ENCODE measurements at regions not wholly inside any gene's neighbourhood (a gene's known extent, or its start where the extent isn't known, plus 50 kb on each side); places are given as distances from the start of the nearest gene placed in this dataset.

DNA sequence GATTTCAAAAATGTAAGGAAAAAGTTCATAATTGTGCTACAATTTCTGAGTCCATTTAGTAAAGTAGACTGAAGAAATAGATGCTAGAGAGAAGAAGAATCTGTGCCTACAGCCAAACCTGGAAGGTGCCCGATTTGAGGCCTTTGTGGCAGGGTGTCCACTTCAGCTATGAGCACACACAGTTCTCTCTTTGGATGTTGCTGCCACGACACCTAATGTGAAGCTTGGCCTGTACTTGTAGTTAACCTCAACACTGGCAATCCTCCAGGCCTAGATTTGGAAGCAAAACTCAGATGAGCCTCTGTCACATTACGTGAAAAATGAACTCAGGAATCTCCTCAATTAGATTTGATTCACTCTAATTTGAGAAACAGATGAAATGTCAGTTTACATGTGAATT lies 90.1 kb upstream of the LRP1B start:
- POLR2A ChIA-PET: no interaction called here
- Histone ChIP-seq H3K9me3 (ENCODE audit: control extremely low read depth in 1 of 5, control insufficient read depth in 4 of 5, insufficient read depth in 2 of 5, low read depth in 1 of 5, low read length in 4 of 5) (no peaks in the 10 kb centered on the region), H3K27ac (ENCODE audit: insufficient read depth in 1 of 2, low read depth in 1 of 2, low read length in 2 of 2, poor library complexity in 1 of 2, severe bottlenecking in 2 of 2) (no peak overlapping the region), H3K4me3 (ENCODE audit: control insufficient read depth in 1 of 7, extremely low read depth in 1 of 7, insufficient read depth in 4 of 7, low read depth in 2 of 7, low read length in 6 of 7) (no peak overlapping the region), H3K36me3 (ENCODE audit: control insufficient read depth in 4 of 4, insufficient read depth in 4 of 4, low read length in 3 of 4) (no peaks in the 10 kb centered on the region), H3K27me3 (replicated peaks in 2 of 5; ENCODE audit: control insufficient read depth in 4 of 5, insufficient read depth in 5 of 5, low read length in 4 of 5) (no peaks in the 10 kb centered on the region), H3K4me1 (ENCODE audit: control extremely low read depth in 1 of 4, control insufficient read depth in 4 of 4, insufficient read depth in 4 of 4, low read length in 3 of 4) (peaks cover 0 to 2% (median 0%) of the 10 kb centered on the region in 4 experiments)
- peak in 2 of 3 donors; percentile 1 to 3 for DNase-seq
- CTCF ChIA-PET: no interaction called here
- WGBS (ENCODE audit: insufficient coverage): 63% methylated on average over 2 of the region's 3 CpGs

DNA sequence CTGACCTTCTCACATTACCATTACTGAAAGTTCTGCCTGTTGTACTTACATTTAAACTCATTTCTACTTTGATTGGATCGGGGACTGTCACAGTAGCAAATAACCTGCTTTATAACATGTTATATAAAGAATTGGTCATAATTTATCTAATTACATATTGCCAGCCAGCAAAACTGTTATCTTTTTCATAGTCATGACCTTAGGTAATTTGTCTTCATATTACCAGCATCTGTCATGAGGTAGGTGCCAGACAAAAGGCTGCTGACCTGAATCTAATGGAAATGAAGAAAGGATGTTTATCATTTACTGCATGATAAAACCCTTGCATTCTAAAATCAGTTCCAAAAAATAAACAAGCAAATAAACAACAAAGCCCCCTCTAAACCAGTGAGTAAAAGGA lies 89.4 kb upstream of the LRP1B start:
- POLR2A ChIA-PET: no interaction called here
- peaks cover 0 to 2% (median 0%) of the 10 kb centered on the region in 4 experiments for H3K4me1 ChIP-seq (ENCODE audit: control extremely low read depth in 1 of 4, control insufficient read depth in 4 of 4, insufficient read depth in 4 of 4, low read length in 3 of 4)
- H3K9me3 ChIP-seq (ENCODE audit: control extremely low read depth in 1 of 5, control insufficient read depth in 4 of 5, insufficient read depth in 2 of 5, low read depth in 1 of 5, low read length in 4 of 5): no peaks in the 10 kb centered on the region
- WGBS (ENCODE audit: insufficient coverage): no CpG with 5 or more reads among the region's 1 CpG
- no peak overlapping the region for H3K27ac ChIP-seq (ENCODE audit: insufficient read depth in 1 of 2, low read depth in 1 of 2, low read length in 2 of 2, poor library complexity in 1 of 2, severe bottlenecking in 2 of 2)
- no peaks in the 10 kb centered on the region for H3K36me3 ChIP-seq (ENCODE audit: control insufficient read depth in 4 of 4, insufficient read depth in 4 of 4, low read length in 3 of 4)
- no peak overlapping the region for H3K4me3 ChIP-seq (ENCODE audit: control insufficient read depth in 1 of 7, extremely low read depth in 1 of 7, insufficient read depth in 4 of 7, low read depth in 2 of 7, low read length in 6 of 7)
- H3K27me3 ChIP-seq (replicated peaks in 2 of 5; ENCODE audit: control insufficient read depth in 4 of 5, insufficient read depth in 5 of 5, low read length in 4 of 5): no peaks in the 10 kb centered on the region
- DNase-seq: no peak
- CTCF ChIA-PET: no interaction called here

DNA sequence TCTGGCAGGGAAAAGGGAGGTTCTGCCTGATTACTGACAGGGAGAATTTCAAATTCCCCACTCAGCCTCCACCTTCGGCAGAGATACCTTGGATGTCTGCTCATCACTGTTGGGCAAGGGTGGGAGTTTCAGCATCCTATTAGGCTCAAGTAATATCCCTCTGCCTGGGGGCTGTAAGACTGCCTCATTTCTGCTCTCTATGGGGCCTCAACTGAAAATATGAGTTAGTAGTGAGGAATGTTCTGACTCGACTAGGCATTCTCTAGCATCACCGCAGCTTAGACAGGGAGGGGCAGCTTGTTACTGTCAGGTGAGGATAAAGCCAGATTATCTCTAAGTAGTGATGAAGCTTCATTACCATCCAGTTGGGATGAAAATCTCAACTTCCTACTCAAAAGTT lies 87.7 kb upstream of the LRP1B start:
- Histone ChIP-seq H3K4me1 (ENCODE audit: control extremely low read depth in 1 of 4, control insufficient read depth in 4 of 4, insufficient read depth in 4 of 4, low read length in 3 of 4) (peaks cover 0 to 2% (median 0%) of the 10 kb centered on the region in 4 experiments), H3K9me3 (ENCODE audit: control extremely low read depth in 1 of 5, control insufficient read depth in 4 of 5, insufficient read depth in 2 of 5, low read depth in 1 of 5, low read length in 4 of 5) (no peaks in the 10 kb centered on the region), H3K36me3 (ENCODE audit: control insufficient read depth in 4 of 4, insufficient read depth in 4 of 4, low read length in 3 of 4) (no peaks in the 10 kb centered on the region), H3K27me3 (replicated peaks in 2 of 5; ENCODE audit: control insufficient read depth in 4 of 5, insufficient read depth in 5 of 5, low read length in 4 of 5) (no peaks in the 10 kb centered on the region), H3K4me3 (ENCODE audit: control insufficient read depth in 1 of 7, extremely low read depth in 1 of 7, insufficient read depth in 4 of 7, low read depth in 2 of 7, low read length in 6 of 7) (no peak overlapping the region), H3K27ac (ENCODE audit: insufficient read depth in 1 of 2, low read depth in 1 of 2, low read length in 2 of 2, poor library complexity in 1 of 2, severe bottlenecking in 2 of 2) (no peak overlapping the region)
- no peak for DNase-seq
- no CpG with 5 or more reads among the region's 3 CpGs for WGBS (ENCODE audit: insufficient coverage)
- ChIA-PET CTCF (interaction anchor here (1.2 kb wide), 1 partner anchor 32 kb away, joined by 3 read pairs; no protein-coding TSS in a partner anchor), POLR2A (no interaction called here)

DNA sequence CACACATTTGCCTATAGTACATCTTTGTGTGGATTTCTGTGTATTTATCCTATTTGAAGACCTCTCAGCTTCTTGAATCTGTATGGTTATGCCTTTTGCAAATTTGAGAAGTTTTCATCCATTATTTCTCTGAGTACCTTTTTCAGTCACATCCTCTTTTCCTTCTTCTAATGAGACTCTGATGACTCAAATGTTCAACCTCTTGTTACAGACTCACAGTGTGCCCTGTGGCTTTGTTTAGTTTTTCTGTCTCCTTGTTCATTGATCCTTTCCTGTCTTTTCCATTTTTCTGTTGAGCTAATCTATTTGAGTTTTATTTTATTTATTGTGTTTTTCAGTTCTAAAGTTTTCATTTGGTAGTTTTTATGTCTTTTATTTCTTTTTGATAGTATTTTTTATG lies 87.0 kb upstream of the LRP1B start:
- Histone ChIP-seq H3K4me3 (ENCODE audit: control insufficient read depth in 1 of 7, extremely low read depth in 1 of 7, insufficient read depth in 4 of 7, low read depth in 2 of 7, low read length in 6 of 7) (no peak overlapping the region), H3K36me3 (ENCODE audit: control insufficient read depth in 4 of 4, insufficient read depth in 4 of 4, low read length in 3 of 4) (no peaks in the 10 kb centered on the region), H3K9me3 (ENCODE audit: control extremely low read depth in 1 of 5, control insufficient read depth in 4 of 5, insufficient read depth in 2 of 5, low read depth in 1 of 5, low read length in 4 of 5) (no peaks in the 10 kb centered on the region), H3K4me1 (ENCODE audit: control extremely low read depth in 1 of 4, control insufficient read depth in 4 of 4, insufficient read depth in 4 of 4, low read length in 3 of 4) (peaks cover 0 to 2% (median 0%) of the 10 kb centered on the region in 4 experiments), H3K27me3 (replicated peaks in 2 of 5; ENCODE audit: control insufficient read depth in 4 of 5, insufficient read depth in 5 of 5, low read length in 4 of 5) (no peaks in the 10 kb centered on the region), H3K27ac (ENCODE audit: insufficient read depth in 1 of 2, low read depth in 1 of 2, low read length in 2 of 2, poor library complexity in 1 of 2, severe bottlenecking in 2 of 2) (no peak overlapping the region)
- DNase-seq: no peak
- POLR2A ChIA-PET: no interaction called here
- CTCF ChIA-PET: no interaction called here

DNA sequence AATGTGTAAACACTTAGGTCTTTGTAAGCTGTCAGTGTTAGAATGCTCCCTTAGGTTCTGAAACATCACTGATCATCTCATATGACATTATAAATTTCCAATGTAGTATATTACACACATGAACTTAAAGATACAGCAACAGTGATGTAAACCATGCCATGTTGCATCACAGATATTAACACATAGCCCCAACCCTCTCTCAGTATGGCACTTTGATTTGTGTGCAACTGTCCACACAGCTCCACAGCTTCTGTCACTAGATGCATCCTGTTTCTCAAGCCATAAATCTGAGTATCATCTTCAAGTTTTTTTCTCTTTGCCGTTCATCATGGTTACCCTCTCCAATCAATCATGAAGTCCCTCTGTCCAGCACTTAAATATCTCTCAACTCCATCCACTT lies 69.2 kb upstream of the LRP1B start:
- WGBS (ENCODE audit: insufficient coverage): 90% methylated on average over 1 of the region's 1 CpG
- no peaks in the 10 kb centered on the region for H3K9me3 ChIP-seq (ENCODE audit: control extremely low read depth in 1 of 5, control insufficient read depth in 4 of 5, insufficient read depth in 2 of 5, low read depth in 1 of 5, low read length in 4 of 5)
- no peaks in the 10 kb centered on the region for H3K36me3 ChIP-seq (ENCODE audit: control insufficient read depth in 4 of 4, insufficient read depth in 4 of 4, low read length in 3 of 4)
- H3K4me1 ChIP-seq (ENCODE audit: control extremely low read depth in 1 of 4, control insufficient read depth in 4 of 4, insufficient read depth in 4 of 4, low read length in 3 of 4): no peaks in the 10 kb centered on the region
- H3K27me3 ChIP-seq (replicated peaks in 2 of 5; ENCODE audit: control insufficient read depth in 4 of 5, insufficient read depth in 5 of 5, low read length in 4 of 5): no peaks in the 10 kb centered on the region
- no peak overlapping the region for H3K27ac ChIP-seq (ENCODE audit: insufficient read depth in 1 of 2, low read depth in 1 of 2, low read length in 2 of 2, poor library complexity in 1 of 2, severe bottlenecking in 2 of 2)
- no peak overlapping the region for H3K4me3 ChIP-seq (ENCODE audit: control insufficient read depth in 1 of 7, extremely low read depth in 1 of 7, insufficient read depth in 4 of 7, low read depth in 2 of 7, low read length in 6 of 7)
- ChIA-PET POLR2A (no interaction called here), CTCF (no interaction called here)
- no peak for DNase-seq

DNA sequence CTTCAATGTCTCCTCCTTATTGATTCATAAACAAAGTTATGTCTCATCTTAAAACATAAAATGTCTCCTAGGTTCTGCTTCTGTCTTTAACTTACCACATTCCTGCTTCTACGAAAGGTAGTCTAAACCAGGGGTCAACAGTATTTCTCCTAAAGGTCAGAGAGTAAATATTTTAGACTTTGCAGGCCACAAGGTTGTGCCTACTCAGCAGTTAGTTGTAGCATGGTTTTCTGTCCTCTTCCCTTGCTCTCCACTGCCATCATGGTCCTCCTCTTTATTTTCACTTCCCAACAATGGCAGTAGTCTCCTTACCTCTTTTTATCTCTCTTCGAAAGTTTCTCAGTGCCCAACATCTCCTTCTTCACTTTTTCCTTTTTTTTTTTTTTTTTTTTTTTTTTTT lies 68.3 kb upstream of the LRP1B start:
- 90% methylated on average over 2 of the region's 2 CpGs for WGBS (ENCODE audit: insufficient coverage)
- Histone ChIP-seq H3K4me3 (ENCODE audit: control insufficient read depth in 1 of 7, extremely low read depth in 1 of 7, insufficient read depth in 4 of 7, low read depth in 2 of 7, low read length in 6 of 7) (no peak overlapping the region), H3K36me3 (ENCODE audit: control insufficient read depth in 4 of 4, insufficient read depth in 4 of 4, low read length in 3 of 4) (no peaks in the 10 kb centered on the region), H3K27me3 (replicated peaks in 2 of 5; ENCODE audit: control insufficient read depth in 4 of 5, insufficient read depth in 5 of 5, low read length in 4 of 5) (no peaks in the 10 kb centered on the region), H3K9me3 (ENCODE audit: control extremely low read depth in 1 of 5, control insufficient read depth in 4 of 5, insufficient read depth in 2 of 5, low read depth in 1 of 5, low read length in 4 of 5) (no peaks in the 10 kb centered on the region), H3K27ac (ENCODE audit: insufficient read depth in 1 of 2, low read depth in 1 of 2, low read length in 2 of 2, poor library complexity in 1 of 2, severe bottlenecking in 2 of 2) (no peak overlapping the region), H3K4me1 (ENCODE audit: control extremely low read depth in 1 of 4, control insufficient read depth in 4 of 4, insufficient read depth in 4 of 4, low read length in 3 of 4) (no peaks in the 10 kb centered on the region)
- ChIA-PET CTCF (no interaction called here), POLR2A (no interaction called here)
- no peak for DNase-seq

DNA sequence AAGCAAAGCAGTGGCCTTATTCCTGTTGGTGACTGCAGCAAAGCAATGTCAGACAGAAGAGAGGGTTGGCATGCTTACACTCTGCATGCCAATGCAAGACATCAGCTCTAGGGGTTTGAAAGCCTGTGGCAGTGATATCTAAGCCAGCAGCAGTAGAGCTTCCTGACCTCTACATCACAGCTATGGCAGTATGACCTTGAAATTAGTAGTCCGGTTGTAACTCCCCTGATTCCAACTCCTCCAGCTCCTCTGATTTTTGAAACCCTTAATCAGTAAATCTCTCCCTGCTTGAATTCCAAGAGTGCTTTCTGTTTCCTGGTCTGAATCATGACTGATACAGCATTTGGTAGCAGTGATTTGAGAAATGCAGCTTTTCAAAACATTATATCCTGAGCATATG lies 60.0 kb upstream of the LRP1B start:
- H3K9me3 ChIP-seq (ENCODE audit: control extremely low read depth in 1 of 5, control insufficient read depth in 4 of 5, insufficient read depth in 2 of 5, low read depth in 1 of 5, low read length in 4 of 5): peaks cover 0 to 2% (median 0%) of the 10 kb centered on the region in 5 experiments
- no peak overlapping the region for H3K4me3 ChIP-seq (ENCODE audit: control insufficient read depth in 1 of 7, extremely low read depth in 1 of 7, insufficient read depth in 4 of 7, low read depth in 2 of 7, low read length in 6 of 7)
- DNase-seq: no peak
- ChIA-PET CTCF (no interaction called here), POLR2A (no interaction called here)
- no peaks in the 10 kb centered on the region for H3K27me3 ChIP-seq (replicated peaks in 2 of 5; ENCODE audit: control insufficient read depth in 4 of 5, insufficient read depth in 5 of 5, low read length in 4 of 5)
- peaks cover 0 to 7% (median 4%) of the 10 kb centered on the region in 4 experiments for H3K4me1 ChIP-seq (ENCODE audit: control extremely low read depth in 1 of 4, control insufficient read depth in 4 of 4, insufficient read depth in 4 of 4, low read length in 3 of 4)
- 100% methylated on average over 1 of the region's 1 CpG for WGBS (ENCODE audit: insufficient coverage)
- H3K27ac ChIP-seq (ENCODE audit: insufficient read depth in 1 of 2, low read depth in 1 of 2, low read length in 2 of 2, poor library complexity in 1 of 2, severe bottlenecking in 2 of 2): no peak overlapping the region
- no peaks in the 10 kb centered on the region for H3K36me3 ChIP-seq (ENCODE audit: control insufficient read depth in 4 of 4, insufficient read depth in 4 of 4, low read length in 3 of 4)
